ENCODE measurements at regions not wholly inside any gene's neighbourhood (a gene's known extent, or its start where the extent isn't known, plus 50 kb on each side); places are given as distances from the start of the nearest gene placed in this dataset.

GRCh38 chr4:24226023-24226422 lies 336.2 kb upstream of the PPARGC1A start:
- TF ChIP-seq CTCF (IDR thresholded peaks at IDR 0.05) (no peak), POLR2AphosphoS5 (IDR thresholded peaks at IDR 0.05) (no peak), POLR2A (IDR thresholded peaks at IDR 0.05) (no peak)
